Upper lobe of left lung (tissue), 6 donors: ENCODE measurements at regions not wholly inside any gene's neighbourhood (a gene's known extent, or its start where the extent isn't known, plus 50 kb on each side); places are given as distances from the start of the nearest gene placed in this dataset.

Experiments used
- ATAC-seq, 2 donors: fragments of 200-7000 bp; cut with Tn5 transposase; one replicate each; pipeline ENCODE4 v1.9.1; 2022; ENCODE audit warnings: mild to moderate bottlenecking in 2 of 2, moderate library complexity in 2 of 2; ENCODE audit not compliant: low FRiP score in 2 of 2
- DNase-seq, 2 donors: peaks; one replicate each; pipeline ENCODE4 v3.0.0-alpha.2; 2019 to 2020
- H3K27ac ChIP-seq, 4 donors: fragments of 200-600 bp; sonication (generic); one replicate each; pipeline ENCODE4 v1.5.1; 2016 to 2019
- H3K27me3 ChIP-seq, 4 donors: fragments of 200-600 bp; sonication (generic); one replicate each; pipeline ENCODE4 v1.5.1; 2017 to 2019
- H3K36me3 ChIP-seq, 4 donors: fragments of 200-600 bp; sonication (generic); one replicate each; pipeline ENCODE4 v1.5.1; 2016 to 2019
- H3K4me1 ChIP-seq, 4 donors: fragments of 200-600 bp; sonication (generic); one replicate each; pipeline ENCODE4 v1.5.1; 2018 to 2019
- H3K4me3 ChIP-seq, 4 donors: fragments of 200-600 bp; sonication (generic); one replicate each; pipeline ENCODE4 v1.5.1; 2017 to 2019; ENCODE audit warnings: mild to moderate bottlenecking in 2 of 4, moderate library complexity in 1 of 4
- H3K9me3 ChIP-seq, 4 donors: fragments of 200-600 bp; sonication (generic); one replicate each; pipeline ENCODE4 v1.5.1; 2018 to 2019
- CTCF ChIP-seq, 6 experiments: fragments of 450-650 bp in 4 of 6; fragments of 200-600 bp in 2 of 6; sonication (generic) in 2 of 6; IDR thresholded peaks; one replicate each; pipeline ENCODE4 v1.5.1; 2016 to 2019; ENCODE audit warnings: antibody characterized with exemption in 6 of 6
- EP300 ChIP-seq, 4 donors: sonication (generic); formaldehyde crosslinking; IDR thresholded peaks; one replicate each; pipeline ENCODE4 v1.5.1; 2017; ENCODE audit warnings: antibody characterized with exemption in 4 of 4, control low read depth in 2 of 4
- POLR2A ChIP-seq, 4 donors: fragments of 450-650 bp; IDR thresholded peaks; one replicate each; pipeline ENCODE4 v1.5.1; 2016 to 2017; ENCODE audit warnings: antibody characterized with exemption in 4 of 4, mild to moderate bottlenecking in 2 of 4
- POLR2AphosphoS5 ChIP-seq, 2 donors: sonication (generic); formaldehyde crosslinking; IDR thresholded peaks; one replicate each; pipeline ENCODE4 v1.5.1; 2017; ENCODE audit warnings: antibody characterized with exemption in 2 of 2
- WGBS, 2 donors: methylation state at CpG; one replicate each; pipeline ENCODE4 v1.1.5; 2017 to 2018; 5-methylcytosine and 5-hydroxymethylcytosine counted together
- donor health status: DM: no; HTN: no; CAD: no; lungs with moderate emphysema.
- donor health status: DM: no; HTN: yes; CAD: no; lungs with severe emphysema.

DNA sequence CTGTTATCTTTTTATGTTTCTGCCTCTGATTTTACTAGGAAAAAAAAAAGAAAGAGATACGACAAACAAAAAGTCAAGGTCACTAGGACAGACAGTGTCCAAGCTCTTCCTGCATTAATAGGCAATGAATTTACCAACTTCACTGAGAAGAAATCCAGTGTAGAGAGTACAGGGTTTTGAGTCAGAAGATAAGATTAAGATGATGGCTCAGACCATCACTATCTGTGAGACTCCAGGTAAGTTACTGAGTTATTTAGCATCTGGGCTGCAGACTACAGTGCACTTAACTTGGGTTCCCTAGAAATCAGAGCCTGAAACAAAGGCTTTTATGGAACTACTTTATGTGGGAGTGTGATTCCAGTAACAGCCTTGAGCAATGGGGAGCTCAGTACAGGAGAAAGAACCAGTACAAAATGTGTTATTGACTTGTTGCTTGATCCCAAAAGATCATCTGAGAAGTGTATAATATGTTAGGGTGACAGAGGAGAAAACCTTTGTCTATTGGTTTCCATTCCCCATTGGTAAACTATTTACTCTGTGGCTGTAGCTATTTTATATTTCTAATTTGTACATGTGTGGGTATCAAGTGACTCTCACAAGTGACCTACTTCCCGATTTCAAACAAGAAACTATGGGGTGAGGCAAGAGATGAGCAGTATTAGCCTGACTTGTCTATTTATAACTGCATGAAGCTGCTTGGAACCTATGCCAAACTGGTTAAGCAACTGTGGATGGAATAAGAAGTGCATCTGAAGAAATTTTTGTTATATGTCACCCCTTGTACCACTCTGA lies 395.8 kb downstream of the RAB38 start:
- TF ChIP-seq POLR2AphosphoS5 (IDR thresholded peaks at IDR 0.05), result no peak
- no peak for TF ChIP-seq EP300 (IDR thresholded peaks at IDR 0.05)
- no peak for TF ChIP-seq CTCF (IDR thresholded peaks at IDR 0.05)
- no peak for TF ChIP-seq POLR2A (IDR thresholded peaks at IDR 0.05)
- no peak for DNase-seq
- ATAC-seq, result no peak
- Histone ChIP-seq H3K4me3 (no peak overlapping the region), H3K27ac (no peak overlapping the region), H3K4me1 (no peaks in the 10 kb centered on the region), H3K36me3 (no peaks in the 10 kb centered on the region), H3K9me3 (peaks cover 0 to 4% (median 0%) of the 10 kb centered on the region in 4 donors), H3K27me3 (no peaks in the 10 kb centered on the region)
- 14 to 27% methylated on average over 2 of the region's 2 CpGs for WGBS, 2 donors

DNA sequence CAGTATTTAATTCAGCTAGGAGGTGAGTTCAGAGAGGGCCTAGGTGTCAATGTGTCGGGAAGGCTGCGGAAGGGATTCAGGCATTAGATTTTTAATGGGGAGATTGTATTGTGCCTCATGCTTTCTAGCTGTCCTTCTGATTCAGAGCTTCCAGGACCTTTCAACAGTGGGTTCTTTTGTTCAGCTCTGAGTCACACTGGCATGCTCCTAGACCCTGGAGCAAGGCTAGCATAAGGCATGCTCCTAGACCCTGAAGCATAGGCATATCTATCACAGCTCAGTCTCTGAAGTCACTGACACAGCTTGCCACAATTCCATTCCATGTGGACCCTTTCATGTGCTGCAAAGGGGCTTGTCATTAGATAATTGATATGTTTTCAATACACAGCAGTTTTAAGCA lies 396.9 kb downstream of the RAB38 start:
- Histone ChIP-seq H3K4me3 (no peak overlapping the region), H3K27ac (no peak overlapping the region), H3K27me3 (no peaks in the 10 kb centered on the region), H3K36me3 (no peaks in the 10 kb centered on the region), H3K4me1 (no peaks in the 10 kb centered on the region), H3K9me3 (no peaks in the 10 kb centered on the region)
- no peak for DNase-seq
- TF ChIP-seq EP300 (IDR thresholded peaks at IDR 0.05) (no peak), POLR2AphosphoS5 (IDR thresholded peaks at IDR 0.05) (no peak), POLR2A (IDR thresholded peaks at IDR 0.05) (no peak), CTCF (IDR thresholded peaks at IDR 0.05) (no peak)
- no peak for ATAC-seq
- 92 to 94% methylated on average over 2 of the region's 2 CpGs for WGBS, 2 donors

DNA sequence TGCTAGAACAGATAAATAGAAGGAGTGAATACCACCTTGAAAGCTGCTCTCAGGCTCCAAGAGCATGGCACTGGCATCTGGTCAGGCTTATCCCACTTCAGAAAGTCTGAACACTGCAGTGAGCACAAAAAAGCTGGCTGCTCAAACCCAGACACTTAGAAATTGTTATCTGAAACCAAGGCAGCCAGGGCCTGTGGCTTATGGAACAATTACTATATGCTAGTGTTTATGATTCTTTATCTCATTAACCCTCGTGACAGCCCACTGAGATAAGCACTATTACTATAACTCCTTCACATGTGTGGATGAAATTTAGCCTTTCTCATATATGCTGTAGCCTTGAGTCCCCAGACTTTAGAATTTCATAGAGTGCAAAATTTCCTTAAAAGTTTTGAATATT lies 400.2 kb downstream of the RAB38 start:
- WGBS, 2 donors, result 61% methylated on average over 1 of the region's 1 CpG
- no peak overlapping the region for H3K4me3 ChIP-seq
- H3K4me1 ChIP-seq, result no peaks in the 10 kb centered on the region
- no peak for DNase-seq
- no peaks in the 10 kb centered on the region for H3K9me3 ChIP-seq
- no peaks in the 10 kb centered on the region for H3K27me3 ChIP-seq
- no peaks in the 10 kb centered on the region for H3K36me3 ChIP-seq
- H3K27ac ChIP-seq, result no peak overlapping the region
- TF ChIP-seq EP300 (IDR thresholded peaks at IDR 0.05) (no peak), POLR2A (IDR thresholded peaks at IDR 0.05) (no peak), CTCF (IDR thresholded peaks at IDR 0.05) (no peak), POLR2AphosphoS5 (IDR thresholded peaks at IDR 0.05) (no peak)
- ATAC-seq, result no peak

GRCh38 chr11:87769661-87770060 lies 405.6 kb downstream of the RAB38 start:
- WGBS, 2 donors, result 45 to 46% methylated on average over 3 of the region's 3 CpGs

More at GRCh38 chr11:87769661-87770060, 405.6 kb downstream of the RAB38 start:
- no peak overlapping the region for H3K4me3 ChIP-seq
- no peaks in the 10 kb centered on the region for H3K9me3 ChIP-seq
- H3K36me3 ChIP-seq, result no peaks in the 10 kb centered on the region
- no peak for TF ChIP-seq POLR2AphosphoS5 (IDR thresholded peaks at IDR 0.05)
- TF ChIP-seq EP300 (IDR thresholded peaks at IDR 0.05), result no peak
- TF ChIP-seq POLR2A (IDR thresholded peaks at IDR 0.05), result no peak
- no peak for TF ChIP-seq CTCF (IDR thresholded peaks at IDR 0.05)
- ATAC-seq (no peak), DNase-seq (no peak)
- peaks cover 0 to 1% (median 0%) of the 10 kb centered on the region in 4 donors for H3K27me3 ChIP-seq
- no peaks in the 10 kb centered on the region for H3K4me1 ChIP-seq
- H3K27ac ChIP-seq, result no peak overlapping the region
